ENCODE measurements at regions not wholly inside any gene's neighbourhood (a gene's known extent, or its start where the extent isn't known, plus 50 kb on each side); places are given as distances from the start of the nearest gene placed in this dataset.
"Not testable (repeated sequence)": the region's sequence is repeated elsewhere in the genome, so short reads cannot be mapped to it uniquely, and the experiment has no call there.

DNA sequence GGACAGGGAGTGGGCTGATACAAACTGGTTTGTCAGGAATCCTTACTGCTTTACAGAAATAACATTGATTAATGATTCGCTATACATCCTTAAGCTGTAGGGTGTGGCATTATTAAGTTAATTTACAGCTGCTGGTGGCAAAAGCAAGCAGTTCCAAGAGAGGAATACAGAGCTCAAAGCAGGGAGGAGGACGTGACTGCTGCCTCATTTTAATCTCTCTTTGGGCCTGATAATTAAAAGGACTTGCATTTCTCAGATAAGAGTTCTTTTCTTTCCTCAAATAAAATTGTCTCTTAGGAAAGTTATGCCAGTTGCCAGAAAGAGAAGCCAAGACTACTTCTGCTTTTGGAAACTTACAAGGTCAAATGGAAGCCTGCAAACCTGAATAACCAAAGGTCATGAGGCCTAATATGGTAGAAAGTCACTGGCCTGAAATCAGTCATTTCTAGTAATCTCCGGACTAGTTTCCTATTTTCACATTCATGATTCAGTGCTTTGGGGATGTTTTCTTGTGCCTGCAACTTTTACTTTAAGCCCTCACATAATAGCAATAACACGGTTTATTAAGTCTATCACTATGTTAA, 426.2 kb upstream of the SPATA31A3 start:
- DNase-seq = not testable (repeated sequence)

DNA sequence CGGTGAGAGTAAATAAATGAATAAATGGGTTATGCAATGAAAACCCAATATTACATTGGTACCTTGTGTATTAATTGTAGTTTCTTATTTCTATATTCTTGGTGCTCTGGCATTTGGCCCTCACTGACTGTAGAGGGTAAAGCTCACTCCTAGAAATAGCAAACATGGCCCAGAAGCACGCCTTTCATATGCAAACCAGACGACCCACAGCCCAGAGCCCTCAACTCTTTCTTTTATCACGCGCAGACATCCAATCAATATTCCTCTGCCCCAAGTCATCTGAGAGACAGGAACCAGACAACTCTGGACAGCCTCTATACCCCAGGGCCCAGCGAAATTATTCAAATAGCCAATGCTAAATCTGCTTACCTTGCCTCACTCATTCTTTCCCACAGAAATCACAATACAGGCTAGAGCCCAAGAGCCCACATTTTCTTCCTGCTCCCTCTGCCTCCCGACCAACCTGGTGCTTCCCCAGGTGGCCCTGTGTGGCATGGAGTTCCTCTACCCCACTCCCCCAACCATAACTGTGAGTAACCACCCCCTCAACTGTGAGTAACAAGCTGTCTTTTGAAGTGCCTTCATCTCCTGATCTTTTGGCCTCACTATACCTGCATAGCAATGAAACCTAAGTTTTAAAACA, 425.1 kb upstream of the SPATA31A3 start:
- not testable (repeated sequence) for DNase-seq

DNA sequence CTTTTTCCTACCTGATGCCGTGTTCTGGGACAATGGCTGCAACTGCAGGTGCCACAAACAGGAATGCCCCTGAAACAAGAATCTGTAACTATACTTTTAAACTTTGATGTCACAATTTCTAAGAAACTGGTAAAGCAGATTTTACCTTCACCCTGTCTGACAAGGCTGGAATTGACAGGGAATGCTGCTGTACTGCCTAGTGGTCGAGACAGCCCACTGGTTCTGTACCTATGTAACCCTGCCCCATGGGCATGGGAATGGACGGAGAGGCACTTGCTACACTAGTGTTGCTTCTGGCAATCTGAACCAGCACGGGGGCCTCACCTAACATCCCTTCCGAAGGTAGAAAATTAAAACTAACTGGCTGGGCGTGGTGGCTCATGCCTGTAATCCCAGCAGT, 424.3 kb upstream of the SPATA31A3 start:
- not testable (repeated sequence) for DNase-seq

DNA sequence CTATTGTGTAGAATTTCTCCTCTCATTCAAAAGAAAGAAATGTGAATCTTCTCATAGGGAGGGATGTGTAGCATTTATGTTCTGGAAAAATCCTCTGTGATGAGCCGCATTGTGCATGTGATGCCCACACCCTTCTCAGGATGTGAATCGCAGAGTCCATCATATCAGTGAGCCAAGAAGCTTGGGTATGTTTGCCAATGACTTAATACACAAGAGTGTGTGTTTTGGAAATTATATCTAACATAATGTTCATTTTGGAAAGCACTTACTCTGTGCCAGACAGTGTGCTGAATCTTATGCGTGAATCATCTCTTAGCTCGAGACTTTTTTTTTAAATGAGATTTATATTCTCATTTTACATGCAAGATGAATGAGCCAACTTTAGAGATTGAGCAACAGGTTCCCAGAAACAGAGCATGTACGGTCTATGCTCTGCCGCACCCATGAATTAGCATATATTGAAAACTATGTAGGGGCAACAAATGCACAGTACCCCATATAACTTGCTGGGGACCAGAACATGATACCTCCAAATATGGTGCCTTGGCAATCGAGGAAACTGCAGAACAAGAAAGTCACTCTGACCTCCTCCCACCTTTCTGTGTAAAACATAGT, 418.4 kb upstream of the SPATA31A3 start:
- DNase-seq = not testable (repeated sequence)

DNA sequence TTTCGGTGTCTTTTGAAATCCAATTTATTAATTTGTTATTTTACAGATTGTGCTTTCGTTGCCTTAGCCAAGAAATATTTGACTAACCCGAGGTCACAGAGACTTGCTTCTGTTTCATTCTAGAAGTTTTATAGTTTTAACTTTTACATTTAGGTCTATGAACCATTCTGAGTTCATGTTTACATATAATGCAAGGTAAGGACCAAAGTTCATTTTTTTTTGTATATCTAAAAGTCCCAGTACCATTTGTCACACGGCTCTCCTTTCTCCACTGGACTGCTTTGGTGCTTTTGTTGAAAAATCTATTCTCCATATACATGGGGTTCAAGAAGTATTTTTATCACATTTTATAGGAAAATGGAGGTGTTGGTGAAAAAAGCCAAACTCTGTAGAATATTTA, 411.4 kb upstream of the SPATA31A3 start:
- not testable (repeated sequence) for DNase-seq

DNA sequence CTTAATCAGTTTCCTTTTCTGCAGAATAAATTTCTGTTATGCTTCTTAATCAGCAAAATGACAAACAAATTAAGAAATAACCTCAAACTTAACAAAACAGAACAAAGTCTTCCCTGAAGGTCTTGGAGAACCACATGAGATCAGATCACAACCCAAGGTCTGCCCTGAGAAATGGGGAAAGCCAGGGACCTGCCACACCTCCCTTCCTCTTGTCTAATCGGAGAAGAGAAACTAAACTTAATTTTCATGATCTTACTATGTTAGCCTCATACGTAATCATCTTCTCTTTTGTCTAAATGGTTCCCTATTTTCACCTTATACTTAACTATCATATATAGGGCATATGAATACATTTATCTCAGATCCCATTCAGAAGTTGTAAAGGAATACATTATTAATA, 405.4 kb upstream of the SPATA31A3 start:
- not testable (repeated sequence) for DNase-seq

DNA sequence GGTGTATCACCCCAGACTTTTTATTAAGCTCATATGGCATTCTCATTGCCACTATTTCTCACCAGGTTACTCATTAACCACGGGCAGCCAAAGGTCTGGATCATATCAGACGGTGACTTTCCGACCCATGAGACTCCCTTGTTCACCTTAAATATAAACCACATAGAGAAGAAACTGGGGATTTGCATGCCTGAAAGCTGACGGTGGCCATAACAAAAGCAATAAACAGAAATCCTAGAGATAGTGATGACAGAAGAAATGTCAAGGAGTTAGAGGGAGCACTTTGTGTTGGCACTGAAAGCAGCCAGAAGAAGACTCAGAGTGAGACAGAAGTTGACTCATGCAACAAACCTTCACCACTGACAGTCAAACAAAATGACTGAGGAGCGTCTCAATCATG, 402.4 kb upstream of the SPATA31A3 start:
- DNase-seq = not testable (repeated sequence)

DNA sequence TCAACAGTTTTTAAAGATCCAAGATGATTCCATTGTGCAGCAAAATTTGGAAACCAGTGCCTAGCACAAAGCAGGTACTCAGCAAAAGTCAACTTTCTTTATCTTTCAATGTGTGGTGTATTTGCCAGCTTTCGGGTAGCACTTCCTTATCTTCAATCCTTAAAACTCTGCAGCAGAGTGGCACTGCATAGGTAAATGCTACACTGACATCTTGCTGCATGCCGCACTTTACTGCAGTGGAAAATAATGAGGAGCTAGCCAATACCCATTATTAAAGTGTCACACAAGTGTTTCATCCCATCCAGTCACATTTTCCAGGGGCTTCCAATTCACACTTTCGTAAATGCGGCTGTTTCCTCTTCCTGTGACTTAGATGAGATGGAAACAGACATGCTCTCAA, 401.7 kb upstream of the SPATA31A3 start:
- DNase-seq = not testable (repeated sequence)

DNA sequence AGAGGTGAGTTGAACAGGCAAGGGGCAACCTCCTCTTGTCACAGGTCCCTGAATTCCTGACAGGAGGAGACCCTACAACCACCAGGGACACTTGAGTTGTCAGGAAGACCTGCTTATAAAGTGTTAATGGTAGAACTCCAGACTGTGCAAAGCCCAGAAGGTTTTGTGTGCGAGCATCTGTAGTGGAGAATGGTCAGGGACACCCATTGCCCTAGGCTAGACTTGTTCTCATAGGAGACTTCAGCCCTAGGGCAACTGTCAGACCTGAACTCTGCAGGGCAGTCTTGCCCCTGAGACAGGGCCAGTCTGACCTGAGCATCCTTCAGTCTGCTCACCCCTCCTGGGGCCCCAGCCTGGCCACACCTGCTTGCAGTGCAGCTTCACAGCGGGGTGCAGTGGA, 377.3 kb upstream of the SPATA31A3 start:
- not testable (repeated sequence) for DNase-seq

DNA sequence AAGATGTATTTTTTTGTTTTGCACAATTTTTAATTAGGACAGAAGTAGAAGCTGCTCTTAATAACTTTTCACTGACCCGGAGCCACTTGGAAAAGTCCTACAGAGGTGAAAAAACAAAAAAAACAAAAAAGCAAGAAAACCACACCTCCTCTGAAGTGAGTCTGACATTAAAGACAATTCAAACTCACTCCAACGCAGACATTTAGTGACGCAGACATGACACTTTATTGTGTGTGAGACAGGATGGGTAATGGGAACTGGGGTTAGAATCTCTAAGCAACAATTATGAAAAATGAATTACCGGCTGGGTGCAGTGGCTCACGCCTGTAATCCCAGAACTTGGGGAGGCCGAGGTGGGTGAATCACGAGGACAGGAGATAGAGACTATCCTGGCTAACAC, 370.0 kb upstream of the SPATA31A3 start:
- DNase-seq = not testable (repeated sequence)

DNA sequence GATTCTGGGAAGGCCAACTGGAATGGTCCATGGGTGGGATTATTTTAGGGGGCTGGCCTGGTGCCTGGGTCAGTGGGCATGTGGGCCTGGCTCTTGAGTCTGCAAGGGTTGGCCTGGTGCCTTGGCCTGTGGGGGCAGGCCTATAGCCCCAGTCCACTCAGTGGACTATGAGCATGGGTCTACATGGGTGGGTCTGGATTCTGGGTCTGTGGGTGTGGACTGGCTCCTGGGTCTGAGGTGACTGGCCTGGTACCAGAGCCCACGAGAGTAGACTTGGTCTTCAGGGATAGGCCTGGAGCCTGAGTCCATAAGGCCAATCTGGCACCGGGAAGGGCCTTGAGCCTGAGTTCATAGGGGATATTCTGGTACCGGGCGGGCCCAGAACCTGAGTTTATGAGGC, 361.6 kb upstream of the SPATA31A3 start:
- DNase-seq = not testable (repeated sequence)

DNA sequence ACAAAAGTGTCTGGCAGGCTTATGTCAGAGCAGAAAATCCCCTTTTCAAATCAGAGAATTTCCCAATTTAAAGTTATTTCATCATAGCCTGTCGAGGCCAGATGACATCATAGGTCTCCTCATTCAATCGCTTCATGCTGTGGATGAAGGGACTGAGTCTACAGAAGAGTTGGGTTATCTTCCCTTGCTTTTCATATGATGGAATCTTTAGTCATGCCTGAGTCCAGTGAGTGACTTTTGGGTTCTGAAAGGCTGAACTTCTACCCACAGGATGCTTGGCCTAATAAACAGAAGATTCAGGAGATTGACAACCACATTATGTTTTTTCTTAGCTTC, 357.0 kb upstream of the SPATA31A3 start:
- not testable (repeated sequence) for DNase-seq

DNA sequence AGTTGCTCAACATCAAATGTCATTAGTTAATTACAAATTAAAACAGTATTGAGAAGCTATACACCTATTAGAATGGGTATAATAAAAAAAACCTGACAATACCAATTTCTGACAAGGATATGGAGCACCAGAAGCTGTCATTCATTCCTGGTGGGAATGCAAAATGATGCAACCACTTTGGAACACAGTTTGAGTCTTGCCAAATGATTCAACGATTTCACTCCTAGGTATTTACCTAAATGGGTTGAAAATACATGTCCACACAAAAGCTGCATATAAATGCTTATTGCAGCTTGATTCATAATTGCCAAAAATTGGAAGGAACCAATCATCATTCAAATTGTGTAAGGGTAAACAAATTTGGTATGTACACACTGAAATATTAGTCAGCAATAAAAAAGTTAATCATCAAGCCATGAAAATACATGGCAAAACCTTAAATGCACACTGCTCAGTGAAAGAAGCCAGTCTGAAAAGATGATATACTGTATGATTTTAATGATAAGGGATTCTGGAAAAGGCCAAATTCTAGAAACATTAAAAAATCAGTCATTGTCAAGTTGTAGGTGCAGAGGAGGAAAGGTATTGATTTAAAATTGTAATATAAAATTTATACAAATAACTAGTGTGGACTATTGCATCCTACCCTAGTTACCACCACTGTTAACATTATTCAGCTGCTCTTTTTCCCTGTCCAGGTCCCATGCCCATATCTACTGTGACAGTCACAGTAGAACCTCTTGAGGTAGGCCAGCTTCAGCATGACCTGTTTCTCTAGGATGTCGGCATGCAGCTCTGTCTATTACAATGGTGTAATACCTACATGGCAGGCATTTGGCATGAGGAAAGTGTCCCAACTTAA, 356.4 kb upstream of the SPATA31A3 start:
- DNase-seq = not testable (repeated sequence)

DNA sequence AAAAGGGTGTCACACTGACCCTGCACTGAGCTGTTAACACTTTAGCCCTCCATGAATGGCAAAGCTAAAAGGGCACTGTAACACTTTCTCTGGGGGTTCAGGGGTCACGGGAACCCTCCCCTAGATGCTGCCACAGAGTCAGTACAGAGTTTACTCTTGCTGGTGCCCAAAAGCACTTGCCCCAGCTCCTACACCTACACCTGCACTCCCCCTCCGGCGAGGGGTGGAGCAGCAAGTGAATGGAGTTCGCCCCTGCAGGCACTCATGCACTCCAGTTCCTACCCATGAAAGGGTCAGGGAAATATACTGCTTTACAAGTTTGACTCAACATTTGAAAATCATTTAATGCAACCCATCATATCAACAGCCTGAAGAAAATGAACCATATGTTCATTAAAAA, 355.7 kb upstream of the SPATA31A3 start:
- DNase-seq = not testable (repeated sequence)

DNA sequence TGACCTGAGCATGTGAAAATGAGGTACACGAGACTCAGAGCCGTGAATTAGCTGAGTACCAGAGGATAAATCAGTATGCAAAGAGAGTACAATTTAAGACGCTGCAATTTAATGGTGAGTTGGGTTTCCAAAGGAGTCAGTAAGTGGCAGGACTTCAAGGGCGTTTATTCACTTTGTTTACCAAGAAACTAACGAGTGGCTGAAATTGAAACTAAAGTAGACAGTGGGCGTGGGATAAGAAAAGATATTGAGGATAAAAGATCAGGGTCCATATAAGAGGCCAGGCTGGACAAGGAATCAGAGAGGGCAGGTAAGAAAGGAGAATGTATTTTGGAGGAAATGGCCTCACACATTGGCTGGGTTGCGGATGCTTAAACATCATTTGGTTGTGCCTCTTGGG, 346.9 kb upstream of the SPATA31A3 start:
- not testable (repeated sequence) for DNase-seq

DNA sequence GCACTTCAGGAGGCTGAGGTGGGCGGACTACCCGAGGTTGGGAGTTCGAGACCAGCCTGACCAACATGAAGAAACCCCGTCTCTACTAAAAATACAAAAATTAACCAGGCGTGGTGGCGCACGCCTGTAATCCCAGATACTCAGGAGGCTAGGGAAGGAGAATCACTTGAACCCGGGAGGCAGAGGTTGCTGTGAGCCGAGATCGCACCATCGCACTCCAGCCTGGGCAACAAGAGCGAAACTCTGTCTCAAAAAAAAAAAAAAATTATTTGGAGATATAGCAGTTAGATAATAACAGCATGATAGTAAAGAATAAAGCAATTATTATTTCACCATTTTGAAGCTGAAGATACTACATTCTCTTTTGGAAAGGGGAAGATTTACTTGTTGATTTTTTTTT, 345.9 kb upstream of the SPATA31A3 start:
- DNase-seq = not testable (repeated sequence)

DNA sequence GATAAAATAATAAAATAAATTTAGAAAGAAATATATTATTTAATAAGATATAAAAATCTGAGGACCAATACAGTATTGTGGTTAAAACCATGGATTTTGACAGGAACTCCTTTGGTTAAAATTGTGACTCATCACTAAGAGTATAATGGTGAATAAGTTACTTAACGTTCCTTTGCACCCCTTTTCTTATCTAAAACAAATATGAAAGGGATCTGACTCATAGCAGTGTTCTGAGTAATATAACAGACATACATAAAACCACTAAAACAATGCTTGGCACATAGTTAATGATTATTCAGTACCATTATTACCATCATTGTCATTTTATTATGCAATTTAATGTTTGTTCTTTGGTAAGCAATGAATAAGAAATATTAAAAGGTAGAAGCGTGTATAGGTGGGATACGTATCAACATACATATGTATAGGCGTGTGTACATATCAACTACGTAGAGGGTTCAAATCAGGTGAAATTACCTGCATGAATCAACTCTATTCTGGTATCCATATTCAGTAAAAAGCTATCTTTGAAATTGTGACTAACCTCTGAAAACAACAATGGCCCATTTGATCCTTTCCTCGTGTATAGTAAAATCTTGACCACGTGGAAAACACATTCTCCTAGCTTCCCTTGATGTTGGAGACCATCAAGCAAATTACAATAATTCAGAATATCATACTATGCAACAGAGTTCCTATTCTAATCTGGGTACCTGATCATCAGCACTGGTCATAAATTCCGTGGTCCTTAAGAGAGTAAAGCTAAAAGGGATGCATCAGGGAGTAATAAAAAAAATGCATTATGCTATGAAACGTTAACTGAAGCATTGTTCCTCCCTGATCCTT, 342.6 kb upstream of the SPATA31A3 start:
- not testable (repeated sequence) for DNase-seq

DNA sequence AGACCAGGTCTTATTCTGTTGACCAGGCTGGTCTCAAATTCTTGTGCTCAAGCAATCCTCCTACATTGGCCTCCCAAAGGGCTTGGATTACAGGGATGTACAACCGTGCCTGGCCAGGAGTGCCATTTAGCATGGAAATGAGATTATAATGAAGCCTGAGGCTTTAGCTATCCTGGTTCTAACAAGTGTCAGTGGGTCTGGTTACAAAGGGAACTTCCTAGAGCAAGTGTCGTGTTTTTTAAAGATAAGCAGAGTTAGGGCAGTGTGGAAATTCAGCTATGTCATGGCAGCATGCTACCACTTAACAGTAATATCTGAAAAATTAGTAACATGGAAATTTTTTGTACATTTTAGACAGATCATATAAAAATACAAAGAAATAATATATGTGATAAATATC, 339.3 kb upstream of the SPATA31A3 start:
- not testable (repeated sequence) for DNase-seq

DNA sequence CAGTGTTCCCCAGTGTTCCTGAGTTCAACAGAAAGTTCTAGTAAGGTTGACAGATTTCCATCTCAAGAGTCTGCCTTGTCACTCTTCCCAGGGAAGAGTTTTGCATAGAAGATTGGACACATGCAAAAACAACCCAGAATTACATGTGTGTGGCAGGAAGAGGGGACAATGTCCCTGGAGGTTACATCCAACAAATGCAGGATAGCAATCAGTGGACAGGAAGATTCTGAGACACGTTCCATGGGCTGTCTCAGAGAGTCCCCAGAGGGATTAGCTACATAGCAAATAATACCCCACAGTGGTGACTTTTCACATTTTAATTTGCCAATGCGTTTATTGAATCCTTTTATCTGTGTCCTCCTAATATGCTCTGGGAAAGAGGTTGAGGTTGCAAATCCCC, 321.1 kb upstream of the SPATA31A3 start:
- DNase-seq = not testable (repeated sequence)

DNA sequence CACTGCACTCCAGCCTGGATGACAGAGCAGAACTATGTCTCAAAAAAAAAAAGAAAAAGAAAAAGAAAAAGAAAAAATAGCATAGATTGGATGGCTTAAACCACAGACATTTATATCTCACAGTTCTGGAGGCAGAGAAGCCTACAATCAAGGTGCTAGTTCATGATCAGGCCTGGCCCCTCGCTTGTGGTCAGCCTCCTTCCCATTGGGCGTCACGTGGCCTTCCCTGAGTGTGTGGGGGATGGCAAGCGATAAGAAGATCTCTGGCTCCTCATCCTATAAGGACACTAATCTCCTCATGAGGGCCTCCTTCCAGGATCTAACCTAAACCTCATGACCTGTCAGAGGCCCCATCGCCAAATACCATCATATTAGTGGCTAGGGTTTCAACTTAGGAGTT, 320.2 kb upstream of the SPATA31A3 start:
- not testable (repeated sequence) for DNase-seq

DNA sequence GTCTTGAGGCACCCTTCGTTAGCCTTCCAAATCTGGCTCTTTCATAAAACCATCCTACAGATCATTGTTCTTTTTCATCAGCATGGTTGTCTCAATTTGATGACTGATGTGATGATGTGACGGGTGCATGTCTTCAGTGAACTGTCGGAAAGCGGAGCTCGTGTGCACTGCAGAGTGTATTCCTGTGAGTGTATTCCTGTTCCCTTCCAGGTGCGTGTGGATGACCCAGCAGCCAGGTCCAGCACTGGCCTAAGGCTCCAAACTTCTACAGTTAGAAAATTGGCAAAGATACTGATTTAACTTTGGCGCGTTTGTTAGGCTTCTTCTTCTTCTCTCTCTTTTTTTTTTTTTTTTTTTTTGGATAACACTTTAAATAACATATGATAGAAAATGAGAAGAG, 314.8 kb upstream of the SPATA31A3 start:
- DNase-seq = not testable (repeated sequence)

DNA sequence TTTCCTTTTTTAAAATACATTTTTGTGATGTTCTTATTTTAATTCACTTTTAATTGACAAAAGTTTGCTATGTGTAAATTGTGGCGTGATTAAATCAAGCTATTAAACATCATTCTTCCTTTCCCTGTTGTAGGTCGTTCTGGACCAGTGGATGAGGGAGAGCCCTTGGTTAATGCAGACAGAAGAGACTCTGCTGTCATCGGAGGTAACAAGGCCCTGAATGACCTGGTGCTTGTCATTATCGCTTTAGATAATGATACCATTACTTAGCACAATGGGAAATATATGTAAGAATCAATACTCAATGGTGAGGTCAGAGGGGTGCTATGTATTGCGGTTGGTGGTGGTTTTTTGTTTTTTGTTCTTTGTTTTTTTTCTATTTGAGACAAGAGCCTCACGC, 296.4 kb upstream of the SPATA31A3 start:
- DNase-seq = not testable (repeated sequence)
